ENCODE measurements at regions not wholly inside any gene's neighbourhood (a gene's known extent, or its start where the extent isn't known, plus 50 kb on each side); places are given as distances from the start of the nearest gene placed in this dataset.

GRCh38 chr4:60366661-60367060, 833.5 kb upstream of the ADGRL3 start:
- no peak for TF ChIP-seq CTCF (IDR thresholded peaks at IDR 0.05)
- DNase-seq (ENCODE audit: extremely low spot score, unreplicated experiment) = no peak
- no peaks in the 10 kb centered on the region for H3K4me1 Mint-ChIP-seq (ENCODE audit: unreplicated experiment)
- no peaks in the 10 kb centered on the region for H3K9me3 Mint-ChIP-seq (ENCODE audit: unreplicated experiment)
- H3K27ac Mint-ChIP-seq (ENCODE audit: unreplicated experiment) = no peak overlapping the region
- H3K4me3 Mint-ChIP-seq (ENCODE audit: unreplicated experiment) = no peak overlapping the region
- H3K36me3 Mint-ChIP-seq (ENCODE audit: unreplicated experiment) = no peaks in the 10 kb centered on the region
- H3K27me3 Mint-ChIP-seq (ENCODE audit: unreplicated experiment) = peaks cover 4% of the 10 kb centered on the region

GRCh38 chr4:60368986-60369385, 831.1 kb upstream of the ADGRL3 start:
- no peak overlapping the region for H3K27ac Mint-ChIP-seq (ENCODE audit: unreplicated experiment)
- no peak overlapping the region for H3K4me3 Mint-ChIP-seq (ENCODE audit: unreplicated experiment)
- TF ChIP-seq CTCF (IDR thresholded peaks at IDR 0.05) = no peak

GRCh38 chr4:60378010-60378409, 822.1 kb upstream of the ADGRL3 start:
- H3K27ac Mint-ChIP-seq (ENCODE audit: unreplicated experiment) = no peak overlapping the region
- H3K4me3 Mint-ChIP-seq (ENCODE audit: unreplicated experiment) = no peak overlapping the region
- DNase-seq (ENCODE audit: extremely low spot score, unreplicated experiment) = no peak
- no peaks in the 10 kb centered on the region for H3K36me3 Mint-ChIP-seq (ENCODE audit: unreplicated experiment)
- H3K4me1 Mint-ChIP-seq (ENCODE audit: unreplicated experiment) = no peaks in the 10 kb centered on the region
- H3K27me3 Mint-ChIP-seq (ENCODE audit: unreplicated experiment) = peaks cover 2% of the 10 kb centered on the region
- peaks cover 6% of the 10 kb centered on the region for H3K9me3 Mint-ChIP-seq (ENCODE audit: unreplicated experiment)
- no peak for TF ChIP-seq CTCF (IDR thresholded peaks at IDR 0.05)

More at GRCh38 chr4:60368986-60369385, 831.1 kb upstream of the ADGRL3 start:
- Mint-ChIP-seq H3K9me3 (ENCODE audit: unreplicated experiment) (peaks cover 6% of the 10 kb centered on the region), H3K4me1 (ENCODE audit: unreplicated experiment) (no peaks in the 10 kb centered on the region), H3K27me3 (ENCODE audit: unreplicated experiment) (peaks cover 4% of the 10 kb centered on the region), H3K36me3 (ENCODE audit: unreplicated experiment) (no peaks in the 10 kb centered on the region)
- no peak for DNase-seq (ENCODE audit: extremely low spot score, unreplicated experiment)

GRCh38 chr4:60384516-60384915, 815.6 kb upstream of the ADGRL3 start:
- DNase-seq (ENCODE audit: extremely low spot score, unreplicated experiment) = no peak
- Mint-ChIP-seq H3K9me3 (ENCODE audit: unreplicated experiment) (no peaks in the 10 kb centered on the region), H3K27me3 (ENCODE audit: unreplicated experiment) (no peaks in the 10 kb centered on the region), H3K36me3 (ENCODE audit: unreplicated experiment) (no peaks in the 10 kb centered on the region), H3K4me1 (ENCODE audit: unreplicated experiment) (no peaks in the 10 kb centered on the region), H3K4me3 (ENCODE audit: unreplicated experiment) (no peak overlapping the region), H3K27ac (ENCODE audit: unreplicated experiment) (no peak overlapping the region)
- no peak for TF ChIP-seq CTCF (IDR thresholded peaks at IDR 0.05)

GRCh38 chr4:60389633-60390032, 810.5 kb upstream of the ADGRL3 start:
- no peak for DNase-seq (ENCODE audit: extremely low spot score, unreplicated experiment)
- no peak for TF ChIP-seq CTCF (IDR thresholded peaks at IDR 0.05)
- Mint-ChIP-seq H3K9me3 (ENCODE audit: unreplicated experiment) (no peaks in the 10 kb centered on the region), H3K27me3 (ENCODE audit: unreplicated experiment) (no peaks in the 10 kb centered on the region), H3K36me3 (ENCODE audit: unreplicated experiment) (no peaks in the 10 kb centered on the region), H3K27ac (ENCODE audit: unreplicated experiment) (no peak overlapping the region), H3K4me3 (ENCODE audit: unreplicated experiment) (no peak overlapping the region), H3K4me1 (ENCODE audit: unreplicated experiment) (no peaks in the 10 kb centered on the region)
